HG03520 (cell line): ENCODE measurements at regions not wholly inside any gene's neighbourhood (a gene's known extent, or its start where the extent isn't known, plus 50 kb on each side); places are given as distances from the start of the nearest gene placed in this dataset.
"Not testable (repeated sequence)": the region's sequence is repeated elsewhere in the genome, so short reads cannot be mapped to it uniquely, and the experiment has no call there.

ENCODE experiments used
- ATAC-seq: cut with Tn5 transposase; IDR thresholded peaks from one replicate; pipeline ENCODE4 v1.9.1; 2021; ENCODE audit warnings: mild to moderate bottlenecking, moderate library complexity; ENCODE audit not compliant: unreplicated experiment

DNA sequence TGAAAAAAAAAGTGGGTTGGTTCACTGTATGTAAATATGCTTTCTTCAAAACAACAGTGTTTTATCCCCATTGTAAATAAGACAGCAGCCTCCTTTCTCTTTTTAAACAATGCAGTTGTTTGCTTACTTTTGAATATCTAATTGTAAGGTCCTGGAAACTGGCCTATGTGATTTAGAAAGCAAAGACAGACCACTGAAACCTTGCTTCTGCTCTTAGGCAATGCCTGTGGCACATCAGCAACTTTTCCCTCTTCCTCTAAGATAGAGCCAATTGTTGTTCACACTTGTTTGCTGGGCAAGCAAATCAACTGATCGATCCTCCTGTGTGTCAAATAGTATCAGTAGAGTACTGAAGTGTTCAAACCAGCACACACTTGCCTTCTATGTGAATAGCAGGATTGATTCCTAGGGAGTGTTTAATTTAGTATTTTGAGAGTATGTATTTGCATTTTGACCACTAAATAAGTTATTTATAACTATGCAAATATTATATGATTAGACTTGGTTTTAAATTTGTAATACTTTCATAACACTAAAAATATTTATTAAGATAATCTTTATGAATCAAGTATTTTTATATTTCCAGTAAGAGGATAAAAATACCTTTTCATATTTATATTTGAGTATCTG lies 55.4 kb upstream of the GRPR start:
- peak; percentile 90 for ATAC-seq

DNA sequence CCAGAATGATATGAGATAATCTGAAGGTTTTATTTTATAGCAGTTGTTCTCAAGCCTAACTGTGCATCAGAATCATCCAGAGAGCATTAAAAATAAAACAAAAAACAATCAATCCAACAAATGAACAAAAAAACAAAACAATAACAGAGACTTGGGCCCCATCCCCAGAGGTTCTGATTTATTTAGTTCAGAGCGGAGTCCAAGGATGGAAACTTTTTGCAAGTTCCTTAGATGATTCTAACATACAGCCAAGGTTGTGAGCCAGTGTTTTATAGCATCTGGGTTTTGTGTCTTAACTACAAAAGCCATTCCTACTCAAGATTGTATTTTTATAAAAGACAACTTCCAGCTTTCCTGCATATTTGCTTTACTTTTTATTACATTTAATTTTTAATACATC lies 59.4 kb upstream of the GRPR start:
- no peak for ATAC-seq

DNA sequence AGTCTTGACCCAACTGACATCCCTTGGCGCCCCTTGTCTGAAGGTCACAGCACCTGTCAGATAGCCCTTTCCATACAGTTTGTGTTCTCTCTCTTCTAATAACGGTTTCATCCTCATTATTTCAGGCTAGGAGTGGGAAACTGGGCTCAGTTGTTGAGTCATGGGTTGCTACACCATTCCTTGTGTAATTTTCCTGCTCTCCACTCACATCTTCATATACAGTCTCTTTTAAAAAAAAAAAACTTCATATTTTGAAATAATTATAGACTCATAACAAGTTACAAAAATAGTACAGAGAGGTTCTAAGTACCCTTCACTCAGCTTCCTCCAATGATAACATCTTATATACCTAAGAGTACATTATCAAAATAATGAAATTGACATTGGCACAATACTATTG lies 60.2 kb upstream of the GRPR start:
- no peak for ATAC-seq

DNA sequence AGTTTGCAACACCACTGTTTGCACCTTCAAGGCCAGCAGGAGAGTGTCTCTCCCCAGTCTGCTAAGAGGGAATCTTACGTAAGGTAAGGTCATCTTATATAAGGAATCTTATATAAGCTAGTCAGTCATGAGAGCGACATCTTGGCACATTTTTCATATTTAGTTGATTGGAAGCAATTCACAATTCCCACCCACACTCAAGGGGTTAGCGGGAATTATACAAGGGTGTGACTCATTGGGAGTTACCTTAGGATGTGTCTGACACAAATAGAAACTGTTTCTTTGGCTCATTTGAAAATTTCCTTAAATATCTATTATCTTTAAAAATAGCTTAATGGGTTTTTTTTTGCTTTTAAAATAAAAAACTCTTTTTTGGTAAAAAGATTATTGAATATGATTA lies 62.1 kb upstream of the GRPR start:
- no peak for ATAC-seq

DNA sequence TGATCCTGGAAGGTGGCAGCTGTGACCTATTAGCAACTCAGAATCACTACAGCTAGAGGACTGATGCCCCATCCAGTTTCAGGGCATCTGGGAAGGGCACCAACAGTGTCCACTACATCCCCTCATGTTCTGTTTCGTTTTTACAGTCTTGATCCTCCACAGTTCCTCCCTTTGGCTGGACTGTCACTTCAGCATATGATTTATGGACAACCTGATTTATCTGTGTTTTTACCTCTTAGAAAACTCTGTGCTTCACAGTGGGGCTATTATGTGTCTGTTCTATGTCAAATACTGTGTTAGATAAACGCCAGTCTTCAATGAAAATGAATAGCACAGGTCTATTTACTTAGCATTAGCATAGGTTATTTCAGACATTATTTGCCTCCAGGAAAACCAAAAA lies 63.1 kb upstream of the GRPR start:
- ATAC-seq: no peak

DNA sequence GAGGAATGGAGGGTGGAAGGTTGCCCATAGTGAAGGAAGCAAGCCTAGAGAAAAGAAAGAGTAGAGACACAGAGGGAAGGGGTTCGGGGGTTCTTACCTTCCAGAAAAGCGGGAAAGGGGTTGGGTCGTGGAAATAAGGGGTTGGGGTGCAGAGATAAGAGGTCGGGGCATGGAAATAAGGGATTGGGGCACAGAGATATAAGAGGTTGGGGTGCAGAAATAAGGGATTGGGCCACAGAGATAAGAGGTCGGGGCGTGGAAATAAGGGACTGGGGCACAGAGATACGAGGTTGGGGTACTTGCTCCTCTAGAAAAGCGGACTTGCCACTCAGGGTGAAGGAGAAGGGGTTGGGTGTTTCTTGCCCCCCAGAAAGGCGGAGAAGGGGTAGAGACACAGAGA lies 74.2 kb upstream of the GRPR start:
- not testable (repeated sequence) for ATAC-seq

DNA sequence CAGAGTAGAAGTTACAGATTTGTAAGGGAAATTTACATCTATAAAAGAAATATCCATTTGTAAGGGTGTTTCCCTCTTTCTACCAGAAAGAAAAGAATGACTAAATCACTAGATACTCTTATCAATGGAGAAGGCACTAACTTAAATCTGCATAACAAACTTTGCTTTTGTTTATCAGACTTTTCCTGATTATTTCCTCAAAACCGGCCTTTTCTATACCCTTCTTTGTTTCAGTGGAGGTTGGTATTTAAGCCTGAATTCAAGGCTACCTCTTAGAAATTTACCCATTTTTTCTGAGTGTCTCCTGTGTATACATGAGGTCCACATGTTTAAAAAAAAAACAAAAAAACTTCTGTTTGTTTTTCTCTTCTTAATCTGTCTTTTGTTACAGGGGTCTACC lies 80.4 kb upstream of the GRPR start:
- ATAC-seq: no peak

DNA sequence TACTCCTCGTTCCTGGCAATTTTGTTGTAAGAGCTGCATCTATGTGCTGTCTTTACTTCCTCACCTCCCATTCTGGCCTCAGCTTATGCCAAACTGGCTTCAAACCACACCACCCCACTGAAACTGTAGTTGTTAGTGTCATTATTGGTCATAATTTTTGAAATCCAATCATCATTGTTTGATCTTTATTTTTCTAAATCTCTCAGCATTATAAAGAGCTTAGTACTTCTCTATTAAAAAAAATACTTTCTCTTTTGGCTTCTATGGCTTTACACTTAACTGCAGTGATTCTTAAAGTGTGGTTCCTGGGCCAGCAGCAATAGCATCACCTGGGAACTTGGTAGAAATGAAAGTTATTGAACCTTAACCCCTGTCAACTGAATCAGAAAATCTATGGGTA lies 83.5 kb upstream of the GRPR start:
- no peak for ATAC-seq

DNA sequence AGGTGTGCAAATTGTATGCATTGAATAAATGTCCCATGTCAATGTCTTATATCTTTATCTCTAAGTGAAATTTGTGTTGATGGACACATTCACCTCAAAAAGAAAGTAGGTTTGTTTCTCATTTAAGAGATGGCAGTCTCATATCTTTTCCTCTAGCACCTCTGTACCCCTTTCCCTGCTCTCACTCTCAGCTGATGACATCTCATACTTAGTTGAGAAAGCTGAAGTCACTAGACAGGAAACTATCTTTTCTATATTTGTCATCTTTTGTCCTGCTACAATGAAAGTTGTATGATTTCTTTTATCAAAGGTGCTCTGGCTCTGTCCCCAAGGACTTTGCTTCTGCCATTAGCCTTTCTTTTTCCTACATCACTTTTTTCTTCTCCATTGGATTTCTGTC lies 84.0 kb upstream of the GRPR start:
- ATAC-seq: no peak

DNA sequence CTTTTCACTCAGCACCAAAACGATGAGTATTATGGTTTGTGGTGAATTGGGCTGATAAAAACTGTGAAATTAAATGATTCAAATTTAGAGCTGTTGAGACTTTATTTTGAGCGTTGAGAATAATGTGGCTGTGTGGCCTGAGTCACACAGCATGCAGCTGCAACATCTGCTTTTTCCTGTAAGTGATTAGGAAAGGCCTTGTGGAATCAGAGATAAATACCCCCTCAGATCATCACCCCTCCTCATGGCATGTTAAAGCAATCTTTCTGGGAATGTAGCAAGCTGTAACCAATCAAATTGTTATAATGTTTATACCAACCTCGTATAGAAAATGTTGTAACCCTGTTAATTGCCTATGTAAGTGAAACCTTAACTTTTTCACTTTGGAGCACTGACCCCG lies 90.0 kb upstream of the GRPR start:
- no peak for ATAC-seq

DNA sequence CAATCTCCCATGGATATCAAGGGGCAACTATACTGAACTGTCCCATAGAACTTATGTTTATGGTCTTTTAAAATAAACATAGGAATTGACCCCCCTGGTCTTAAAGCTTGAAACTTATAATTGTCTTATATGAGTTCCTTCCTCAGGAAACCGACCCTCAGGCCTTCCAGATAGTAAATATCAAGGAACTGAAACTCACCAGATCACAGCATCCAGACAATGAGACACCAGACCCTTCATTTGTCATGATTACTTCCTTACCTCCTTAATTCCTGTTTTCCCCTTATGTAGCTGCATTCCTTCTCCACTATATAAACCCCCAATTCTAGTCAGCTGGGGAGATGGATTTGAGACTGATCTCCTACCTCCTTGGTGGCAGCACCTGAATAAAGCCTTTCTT lies 94.8 kb upstream of the GRPR start:
- ATAC-seq: no peak

DNA sequence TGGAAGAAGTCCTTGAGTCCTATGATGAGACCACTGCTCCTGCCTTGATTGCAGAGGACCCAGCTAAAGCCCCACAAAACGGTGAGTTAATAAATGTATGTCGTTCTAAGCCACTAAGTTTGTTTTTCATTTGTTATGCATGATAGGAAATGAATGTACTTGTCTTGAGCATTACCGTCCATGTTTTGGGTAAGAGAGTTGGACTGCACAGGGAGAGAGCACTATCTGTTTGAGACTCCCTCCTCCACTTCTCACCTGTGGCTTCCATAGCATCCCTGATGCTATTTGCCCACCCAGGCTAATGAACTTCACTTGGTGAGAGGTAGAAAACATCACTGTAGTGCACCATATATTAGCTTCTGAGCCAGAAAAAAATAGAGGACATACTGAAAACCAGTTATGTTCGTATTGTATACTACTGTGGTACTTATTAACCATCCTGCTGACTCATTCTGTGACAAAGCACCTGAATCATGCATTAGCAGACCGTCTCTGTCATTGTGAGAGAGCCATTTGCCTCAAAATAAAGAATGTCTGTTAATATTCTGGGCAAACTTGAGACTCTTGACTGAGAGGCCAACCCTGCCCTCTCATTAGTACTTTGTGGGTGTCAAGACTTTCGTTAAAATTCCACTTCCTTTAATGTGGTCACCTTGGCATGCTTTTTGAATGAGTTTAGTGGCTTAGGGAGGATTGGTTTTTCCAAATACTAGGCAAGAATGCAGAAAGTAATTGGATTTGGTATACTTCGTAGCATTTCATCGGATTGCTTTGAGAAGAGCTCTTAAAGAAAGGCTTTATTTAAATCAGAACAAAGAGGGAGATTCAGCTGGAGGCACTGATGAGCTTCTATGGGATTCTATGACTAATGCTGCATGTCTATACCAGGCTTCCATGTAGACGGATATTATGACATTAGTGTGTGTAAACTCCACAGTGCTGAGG lies 99.3 kb upstream of the GRPR start:
- peak; percentile 98 for ATAC-seq

DNA sequence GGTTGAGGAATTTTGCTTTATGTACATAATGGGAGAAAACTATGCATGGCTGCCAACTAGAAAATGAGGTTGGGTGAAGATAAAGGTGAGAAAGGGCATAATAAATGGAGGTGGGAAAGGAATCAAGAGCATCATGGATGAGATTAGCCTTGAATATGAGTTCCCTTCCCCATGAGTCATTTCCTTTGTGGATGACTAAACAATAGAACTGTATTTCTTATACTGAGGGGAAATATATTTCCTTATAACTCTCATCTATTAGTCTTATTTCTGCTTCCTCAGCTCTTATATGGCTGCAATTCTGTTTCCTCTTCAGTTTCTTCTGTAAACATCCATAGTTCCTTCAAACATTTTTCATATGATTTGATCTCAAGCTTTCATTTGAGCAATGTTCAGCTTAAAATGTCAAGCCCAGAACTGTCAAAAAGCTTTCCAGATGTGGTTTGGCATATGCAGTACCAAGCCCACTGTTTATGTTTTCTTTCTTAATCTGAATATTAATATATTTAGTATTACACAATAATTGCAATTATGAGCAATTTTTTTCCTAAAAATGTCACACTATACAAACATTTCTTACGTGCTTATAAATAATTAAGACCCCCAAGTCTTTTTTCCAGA lies 100.7 kb upstream of the GRPR start:
- no peak for ATAC-seq

DNA sequence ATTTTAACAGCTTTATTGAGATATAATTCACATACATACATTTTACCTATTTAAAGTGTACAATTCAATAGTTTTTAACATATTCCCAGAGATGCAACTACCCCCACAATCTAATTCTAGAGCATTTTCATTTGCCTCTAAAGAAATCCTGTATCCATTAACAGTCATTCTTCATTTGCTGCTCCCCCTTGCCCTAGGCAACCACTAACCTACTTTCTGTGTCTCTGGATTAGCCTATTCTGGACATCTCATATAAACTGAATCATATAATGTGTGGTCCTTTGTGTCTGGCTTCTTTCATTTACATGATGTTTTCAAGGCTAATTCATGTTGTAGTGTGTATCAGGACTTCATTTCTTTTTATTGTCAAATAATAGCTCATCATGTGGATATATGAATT lies 105.1 kb upstream of the GRPR start:
- no peak for ATAC-seq

DNA sequence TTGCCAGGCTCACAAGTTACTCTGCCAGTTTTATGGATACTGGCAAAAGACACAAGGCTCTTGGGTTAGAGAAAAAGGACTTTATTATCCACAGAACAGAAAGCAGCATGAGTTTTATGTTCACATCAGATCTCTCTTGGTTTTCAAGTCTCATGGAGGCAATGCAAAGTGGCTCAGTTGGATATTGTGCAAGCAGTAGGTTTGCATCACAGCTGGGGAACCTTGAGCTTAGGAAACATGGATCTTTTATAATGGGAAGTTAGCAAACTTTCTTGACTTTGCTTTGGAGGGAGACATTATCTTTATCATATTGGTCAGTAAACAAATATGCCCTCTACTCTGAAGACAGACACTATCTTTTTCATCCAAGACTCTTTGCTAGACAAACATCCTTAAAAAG lies 109.2 kb upstream of the GRPR start:
- ATAC-seq: no peak

DNA sequence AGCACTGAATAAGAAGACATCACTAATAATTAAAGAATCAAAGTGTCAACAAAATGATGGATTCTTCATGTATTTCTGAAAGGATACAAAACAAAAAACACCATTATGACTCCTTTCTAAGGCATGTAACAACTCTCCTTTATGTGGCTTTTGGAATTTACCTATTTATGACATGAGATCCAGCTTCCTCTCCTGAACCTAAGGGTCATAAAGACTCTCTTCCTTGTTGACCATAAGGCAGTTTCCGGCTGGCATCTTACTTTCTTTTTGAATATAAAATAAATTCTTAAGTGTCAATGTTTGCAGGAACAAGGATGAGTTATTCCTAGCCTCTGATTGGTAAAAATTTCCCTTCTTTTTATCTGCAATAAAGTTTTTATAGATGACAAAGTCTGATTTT lies 111.1 kb upstream of the GRPR start:
- no peak for ATAC-seq

DNA sequence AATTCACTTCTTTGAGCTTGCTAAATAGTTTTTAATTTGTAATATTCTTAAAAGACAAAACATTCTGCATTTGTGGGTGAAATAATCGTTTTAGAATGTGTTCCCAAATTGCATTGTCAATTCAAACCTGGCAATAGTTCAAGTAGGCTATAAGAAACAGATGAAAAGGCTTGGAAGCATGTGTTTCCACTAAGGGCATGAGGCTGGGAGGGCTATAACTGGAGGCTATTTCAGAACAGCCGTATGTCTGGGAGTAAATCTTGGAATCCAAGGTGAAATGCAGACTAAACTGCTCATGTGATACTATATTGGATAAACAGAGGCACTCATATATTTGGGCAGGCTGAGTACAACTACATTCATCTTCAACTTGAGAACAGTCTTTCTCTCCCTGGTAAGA lies 117.4 kb upstream of the GRPR start:
- ATAC-seq: no peak

DNA sequence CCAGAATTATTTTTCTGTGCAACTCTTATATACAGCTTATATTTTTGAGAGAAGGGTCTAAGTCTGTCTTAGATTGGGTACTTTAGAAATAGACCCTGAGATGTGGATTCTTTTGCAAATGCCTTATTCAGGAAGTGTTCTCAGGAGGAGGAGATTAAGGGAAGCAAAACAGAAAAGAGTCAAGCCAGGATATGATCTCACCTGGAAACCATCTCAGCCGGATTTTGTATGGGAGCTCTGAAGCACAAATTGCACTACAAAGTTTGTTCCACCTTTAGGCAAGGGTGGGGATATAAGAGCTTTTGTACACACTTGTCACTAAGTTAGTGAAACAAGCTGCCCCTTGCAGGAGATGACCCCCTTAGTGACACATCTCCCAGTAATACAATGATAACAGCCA lies 121.2 kb upstream of the GRPR start:
- ATAC-seq: no peak

DNA sequence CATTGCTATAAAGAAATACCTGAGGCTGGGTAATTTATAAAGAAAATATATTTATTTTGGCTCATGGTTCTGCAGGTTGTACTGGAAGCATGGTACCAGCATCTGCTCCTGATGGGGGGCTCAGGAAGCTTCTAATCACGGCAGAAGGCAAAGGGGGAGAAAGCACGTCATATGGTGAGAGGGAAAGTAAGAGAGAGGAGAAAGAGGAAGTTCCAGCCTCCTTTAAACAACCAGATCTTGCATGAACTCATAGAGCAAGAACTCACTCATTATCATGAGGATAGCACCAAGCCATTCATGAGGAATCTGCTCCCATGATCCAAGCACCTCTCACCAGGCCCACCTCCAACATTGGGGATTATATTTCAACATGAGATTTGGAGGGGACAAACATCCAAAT lies 125.0 kb upstream of the GRPR start:
- ATAC-seq: no peak

DNA sequence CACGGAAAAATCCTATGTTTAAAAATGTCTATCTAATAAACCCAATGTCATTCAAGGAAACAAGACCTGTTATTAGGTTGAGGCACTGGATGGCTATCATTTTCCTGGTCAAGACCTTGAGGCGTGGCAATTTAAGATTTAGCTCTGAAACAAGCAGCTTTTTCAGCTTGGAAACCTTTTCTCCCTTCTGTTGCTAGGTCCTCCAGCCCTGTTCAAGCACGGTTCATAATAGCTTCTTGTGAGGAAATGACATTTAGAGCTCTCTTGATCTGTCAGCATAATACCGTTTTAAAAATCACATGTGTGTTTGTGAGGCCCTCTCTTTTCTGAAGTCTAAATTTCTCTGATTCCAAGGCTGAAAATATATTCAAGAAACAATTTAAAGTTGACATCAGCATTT lies 133.6 kb upstream of the GRPR start:
- no peak for ATAC-seq

DNA sequence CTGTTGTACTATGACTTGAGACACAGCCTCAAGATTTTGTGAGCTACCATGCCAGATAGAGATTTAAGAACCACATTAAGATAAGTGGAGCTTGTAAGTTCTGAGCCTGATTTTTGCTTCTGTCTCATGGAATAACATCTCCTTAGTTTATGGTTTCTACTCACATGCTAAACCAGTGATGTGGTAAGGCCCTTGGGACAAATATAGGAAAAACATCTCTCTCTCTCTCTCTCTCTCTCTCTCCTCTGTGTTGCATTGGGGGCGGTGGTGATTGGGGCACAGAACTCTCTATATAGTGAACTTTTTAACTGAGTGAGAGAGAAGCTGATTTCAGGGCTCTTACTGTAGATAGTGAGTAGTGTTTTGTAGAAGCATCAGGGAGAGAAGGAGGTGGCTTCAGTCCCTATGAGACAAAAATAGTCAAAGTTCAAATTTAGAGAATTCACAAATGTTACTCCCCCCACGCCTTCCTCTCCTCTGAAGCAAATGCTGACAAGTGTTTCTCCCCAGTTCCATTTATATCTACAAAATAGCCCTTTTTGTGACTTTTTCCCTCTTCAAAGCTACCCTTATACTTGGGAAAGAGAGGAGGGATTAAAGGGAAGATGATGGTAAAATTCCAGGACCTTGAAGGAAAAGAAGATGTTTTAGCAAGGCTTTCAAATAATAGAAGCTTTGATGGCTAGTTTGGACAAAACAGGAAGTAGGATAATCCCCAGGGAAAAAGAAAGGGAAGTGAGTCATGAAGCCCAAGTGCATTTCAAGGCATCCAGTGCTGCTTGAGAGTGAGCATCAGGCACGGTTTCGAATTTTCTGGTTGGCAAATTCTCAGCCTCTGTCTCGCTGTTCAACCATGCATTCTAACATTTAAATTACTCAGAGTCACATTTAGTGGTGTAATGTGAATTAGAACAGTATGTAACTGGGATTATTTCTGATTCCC lies 134.3 kb upstream of the AP1S2 start:
- no peak for ATAC-seq
